ENCODE measurements at regions not wholly inside any gene's neighbourhood (a gene's known extent, or its start where the extent isn't known, plus 50 kb on each side); places are given as distances from the start of the nearest gene placed in this dataset.

- no peak for TF ChIP-seq CTCF (IDR thresholded peaks at IDR 0.05)
- TF ChIP-seq POLR2A (IDR thresholded peaks at IDR 0.05), result no peak
Measured at GRCh38 chr2:65658266-65658665, 225.9 kb upstream of the SPRED2 start.
